PFSK-1 (cell line): ENCODE measurements at regions not wholly inside any gene's neighbourhood (a gene's known extent, or its start where the extent isn't known, plus 50 kb on each side); places are given as distances from the start of the nearest gene placed in this dataset.

Experiments
- FOXP2 ChIP-seq: optimal IDR thresholded peaks from 2 replicates; pipeline ENCODE3; 2011; ENCODE audit warnings: borderline replicate concordance, control low read depth, inconsistent platforms; ENCODE audit not compliant: insufficient read depth; ENCODE audit errors: extremely low read length, extremely low read depth
- POLR2AphosphoS5 ChIP-seq: IDR thresholded peaks from 2 replicates; pipeline ENCODE4 v1.6.1; 2012; ENCODE audit warnings: low read depth, mild to moderate bottlenecking, control low read depth, low read length, moderate library complexity
- REST ChIP-seq, 2 experiments: IDR thresholded peaks; 2 replicates each; pipeline versions ENCODE4 v1.6.1 to v1.8.0; 2011 to 2012; ENCODE audit warnings: low read depth in 2 of 2, low read length in 2 of 2, control low read depth in 1 of 2, inconsistent platforms in 1 of 2, mild to moderate bottlenecking in 1 of 2, moderate library complexity in 1 of 2; ENCODE audit not compliant: insufficient read depth in 1 of 2
- SIN3A ChIP-seq: IDR thresholded peaks from 2 replicates; pipeline ENCODE4 v1.6.1; 2012; ENCODE audit warnings: mild to moderate bottlenecking, low read length, moderate library complexity, borderline replicate concordance; ENCODE audit not compliant: insufficient read depth
- TAF1 ChIP-seq: IDR thresholded peaks from 2 replicates; pipeline ENCODE4 v1.6.1; 2012; ENCODE audit warnings: low read length, control low read depth, borderline replicate concordance; ENCODE audit not compliant: insufficient read depth

GRCh38 chr6:139508023-139508422, 133.6 kb upstream of the CITED2 start:
- no peak for TF ChIP-seq FOXP2
- no peak for TF ChIP-seq SIN3A
- TF ChIP-seq TAF1 = no peak
- TF ChIP-seq POLR2AphosphoS5 = no peak
- TF ChIP-seq REST (IDR thresholded peaks at IDR 0.05; ENCODE audit: insufficient read depth in 1 of 2, low read depth in 2 of 2, low read length in 2 of 2) = no peak

GRCh38 chr6:139500977-139501376, 126.5 kb upstream of the CITED2 start:
- no peak for TF ChIP-seq TAF1
- TF ChIP-seq REST (IDR thresholded peaks at IDR 0.05; ENCODE audit: insufficient read depth in 1 of 2, low read depth in 2 of 2, low read length in 2 of 2) = no peak
- no peak for TF ChIP-seq FOXP2
- no peak for TF ChIP-seq POLR2AphosphoS5
- no peak for TF ChIP-seq SIN3A

GRCh38 chr6:139498715-139499114, 124.3 kb upstream of the CITED2 start:
- no peak for TF ChIP-seq FOXP2

- TF ChIP-seq FOXP2 (no peak), POLR2AphosphoS5 (no peak), SIN3A (no peak), REST (IDR thresholded peaks at IDR 0.05; ENCODE audit: insufficient read depth in 1 of 2, low read depth in 2 of 2, low read length in 2 of 2) (no peak), TAF1 (no peak)
These were observed 123.0 kb upstream of the CITED2 start for GRCh38 chr6:139497345-139497961.

GRCh38 chr6:139496654-139497344, 122.4 kb upstream of the CITED2 start:
- TF ChIP-seq FOXP2 (no peak), SIN3A (no peak), POLR2AphosphoS5 (no peak), REST (IDR thresholded peaks at IDR 0.05; ENCODE audit: insufficient read depth in 1 of 2, low read depth in 2 of 2, low read length in 2 of 2) (no peak), TAF1 (no peak)
